ENCODE measurements at regions not wholly inside any gene's neighbourhood (a gene's known extent, or its start where the extent isn't known, plus 50 kb on each side); places are given as distances from the start of the nearest gene placed in this dataset.

- TF ChIP-seq CTCF (IDR thresholded peaks at IDR 0.05) (no peak), EZH2 (IDR thresholded peaks at IDR 0.05) (no peak)
Observed at GRCh38 chr6:95159557-95159956, 417.8 kb upstream of the MANEA start.

Data from neural progenitor cell (in vitro differentiated cells).